HEK293 (cell line): ENCODE measurements at regions not wholly inside any gene's neighbourhood (a gene's known extent, or its start where the extent isn't known, plus 50 kb on each side); places are given as distances from the start of the nearest gene placed in this dataset.

Source experiments
- CTCF ChIP-seq: fragments of 450-650 bp; formaldehyde crosslinking; IDR thresholded peaks from 2 replicates; pipeline ENCODE4 v1.5.1; 2016; ENCODE audit warnings: missing biosample characterization, missing genetic modification characterization
- MZF1 ChIP-seq: fragments of 450-650 bp; formaldehyde crosslinking; IDR thresholded peaks from 2 replicates; pipeline ENCODE4 v1.5.1; 2017; ENCODE audit warnings: missing biosample characterization, missing genetic modification characterization, borderline replicate concordance
- SP2 ChIP-seq: fragments of 450-650 bp; formaldehyde crosslinking; IDR thresholded peaks from 2 replicates; pipeline ENCODE4 v1.5.1; 2016; ENCODE audit warnings: missing biosample characterization, missing genetic modification characterization
- ZNF274 ChIP-seq, 2 experiments: fragments of 200-500 bp in 1 of 2; fragments of 450-650 bp in 1 of 2; sonication (Bioruptor generic) in 1 of 2; formaldehyde crosslinking in 1 of 2; IDR thresholded peaks; 2 replicates each; pipeline versions ENCODE4 v1.5.1 to v1.6.1; 2014 to 2016; ENCODE audit warnings: borderline replicate concordance in 1 of 2, inconsistent platforms in 1 of 2, low read length in 1 of 2, missing biosample characterization in 1 of 2, missing genetic modification characterization in 1 of 2
- ZNF324 ChIP-seq: fragments of 450-650 bp; formaldehyde crosslinking; IDR thresholded peaks from 2 replicates; pipeline ENCODE4 v1.5.1; 2016; ENCODE audit warnings: missing biosample characterization, missing genetic modification characterization
- ZNF426 ChIP-seq: fragments of 450-650 bp; formaldehyde crosslinking; IDR thresholded peaks from 2 replicates; pipeline ENCODE4 v1.5.1; 2017; ENCODE audit warnings: missing biosample characterization, missing genetic modification characterization, mild to moderate bottlenecking, inconsistent platforms, moderate library complexity
- ZNF704 ChIP-seq: fragments of 450-650 bp; formaldehyde crosslinking; IDR thresholded peaks from 2 replicates; pipeline ENCODE4 v1.5.1; 2016; ENCODE audit warnings: missing biosample characterization, missing genetic modification characterization
- ZNF830 ChIP-seq: fragments of 450-650 bp; IDR thresholded peaks from 2 replicates; pipeline ENCODE4 v1.5.0; 2018; ENCODE audit warnings: missing biosample characterization, missing genetic modification characterization, low read depth, mild to moderate bottlenecking, moderate library complexity

DNA sequence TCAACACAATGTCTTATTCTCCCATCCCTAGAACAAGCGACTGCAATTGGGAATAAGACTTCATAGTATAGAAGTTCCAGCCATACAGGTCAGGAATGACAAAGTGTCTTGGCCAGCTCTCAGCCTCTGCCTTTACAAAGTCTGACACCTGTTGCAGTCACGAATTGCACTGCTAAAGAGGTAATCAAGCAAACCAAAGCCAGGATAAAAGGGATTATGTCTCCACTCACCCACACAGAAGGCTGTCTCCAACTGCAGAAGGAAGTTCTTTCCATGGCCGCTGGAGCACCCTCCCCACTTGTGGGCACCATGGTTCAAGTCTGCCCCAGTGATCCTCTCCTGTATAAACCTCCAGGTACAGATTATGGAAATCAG is 114.8 kb upstream of the PKDCC start:
- TF ChIP-seq MZF1 (tag by site-specific recombination) (no peak), ZNF704 (tag by site-specific recombination) (no peak), CTCF (no peak), SP2 (tag by site-specific recombination) (no peak), ZNF830 (no peak), ZNF274 (IDR thresholded peaks at IDR 0.05; ENCODE audit: low read length) (no peak), ZNF274 (tag by site-specific recombination; IDR thresholded peaks at IDR 0.05; ENCODE audit: borderline replicate concordance) (no peak), ZNF324 (tag by site-specific recombination) (no peak), ZNF426 (tag by site-specific recombination) (no peak)
